GM04503 (cell line): ENCODE measurements at regions not wholly inside any gene's neighbourhood (a gene's known extent, or its start where the extent isn't known, plus 50 kb on each side); places are given as distances from the start of the nearest gene placed in this dataset.

Experiments
- DNase-seq: peaks from one replicate; pipeline ENCODE4 v3.0.0-alpha.2; 2012; ENCODE audit warnings: low read depth

DNA sequence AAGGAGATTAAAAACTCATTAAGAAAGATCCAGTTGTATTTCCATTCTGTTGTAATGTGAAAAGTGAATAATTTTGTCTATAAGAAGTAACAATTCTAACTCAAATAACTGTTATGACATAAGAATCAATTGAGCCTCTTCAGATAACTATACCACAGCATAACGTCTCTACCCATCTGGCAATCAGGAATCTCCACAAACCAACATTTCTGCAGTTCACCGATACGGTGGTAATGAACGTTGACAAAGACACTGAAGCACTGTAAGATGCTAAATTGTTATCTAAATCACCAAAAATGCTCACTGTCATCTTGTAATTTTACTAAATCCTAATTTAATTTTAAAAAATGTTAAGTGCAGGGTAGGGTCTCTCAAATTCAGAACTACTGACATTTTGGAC is 130.9 kb upstream of the USP15 start:
- DNase-seq: no peak

- no peak for DNase-seq
Observed at GRCh38 chr12:62130402-62130801, 129.8 kb upstream of the USP15 start.

- no peak for DNase-seq
Observed at GRCh38 chr12:62130834-62131552, 129.2 kb upstream of the USP15 start.

- no peak for DNase-seq
Observed at GRCh38 chr12:62133440-62133839, 126.8 kb upstream of the USP15 start.

DNA sequence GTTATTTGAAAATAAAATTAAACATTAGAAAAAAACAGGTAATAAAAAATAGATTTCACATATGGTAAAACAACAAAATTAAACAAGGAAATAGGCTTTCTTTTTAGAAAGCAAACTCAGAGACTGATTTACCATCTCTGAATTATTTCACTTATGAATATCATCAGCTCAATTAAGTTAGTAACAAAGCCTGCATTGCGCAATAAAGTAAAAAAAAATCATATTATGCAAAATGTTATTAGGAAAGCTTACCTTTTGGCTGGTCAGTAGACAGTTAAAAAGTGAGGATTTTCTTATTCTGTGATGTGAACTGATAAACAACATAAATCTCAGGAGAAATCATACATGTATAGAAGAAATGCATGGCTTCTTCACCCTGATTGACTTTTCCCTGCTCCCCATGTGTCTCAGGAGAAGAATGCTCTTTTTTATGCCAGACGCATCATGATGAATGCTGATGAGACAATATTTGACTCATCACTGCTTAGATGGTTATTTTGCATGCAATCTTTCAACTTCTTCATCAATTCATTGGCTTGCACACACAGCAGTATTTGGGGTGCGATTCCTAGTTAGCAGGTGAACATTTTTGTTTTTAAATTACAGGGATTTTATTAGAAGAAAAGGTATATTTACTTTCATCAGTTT is 124.5 kb upstream of the USP15 start:
- DNase-seq: no peak

DNA sequence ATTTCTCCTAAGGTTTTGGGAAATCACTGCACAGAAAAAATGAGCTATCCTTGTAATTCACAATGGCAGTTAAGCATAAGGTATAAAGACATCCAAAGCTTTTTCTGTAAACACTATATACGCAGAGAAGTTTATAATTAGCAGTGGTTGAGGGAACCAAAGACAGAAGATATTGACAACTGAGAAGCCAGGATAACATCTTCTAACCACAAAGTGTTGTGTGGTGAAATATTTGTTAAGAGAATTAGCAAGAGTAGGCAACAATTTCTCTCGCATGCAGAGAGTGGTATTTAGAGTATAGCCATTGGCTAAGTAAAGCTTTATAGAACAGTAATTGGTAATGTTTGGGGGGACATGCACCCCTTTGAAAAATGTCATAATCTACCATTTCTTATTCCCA is 123.7 kb upstream of the USP15 start:
- DNase-seq: no peak

GRCh38 chr12:62138527-62138926 is 121.7 kb upstream of the USP15 start:
- no peak for DNase-seq

DNA sequence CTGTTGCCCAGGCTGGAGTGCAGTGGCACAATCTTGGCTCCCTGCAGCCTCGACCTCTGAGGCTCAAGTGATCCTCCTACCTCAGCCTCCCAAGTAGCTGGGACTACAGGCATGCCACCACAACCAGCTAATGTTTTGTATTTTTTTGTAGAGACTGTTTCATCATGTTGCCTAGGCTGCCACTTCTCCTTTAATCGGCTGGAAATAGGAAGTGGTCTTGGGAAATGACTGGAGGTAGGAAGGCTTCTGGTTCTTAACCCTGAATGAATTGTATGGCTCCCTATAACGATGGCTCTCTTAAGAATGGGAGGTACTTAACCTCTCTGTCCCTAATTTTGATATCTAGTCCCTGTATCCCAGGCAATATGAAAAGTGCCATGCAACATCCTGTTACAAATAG is 113.9 kb upstream of the USP15 start:
- DNase-seq: no peak

- DNase-seq: no peak
Observed at GRCh38 chr12:62158013-62158412, 102.2 kb upstream of the USP15 start.

GRCh38 chr12:62158461-62159360 is 101.5 kb upstream of the USP15 start:
- no peak for DNase-seq

DNA sequence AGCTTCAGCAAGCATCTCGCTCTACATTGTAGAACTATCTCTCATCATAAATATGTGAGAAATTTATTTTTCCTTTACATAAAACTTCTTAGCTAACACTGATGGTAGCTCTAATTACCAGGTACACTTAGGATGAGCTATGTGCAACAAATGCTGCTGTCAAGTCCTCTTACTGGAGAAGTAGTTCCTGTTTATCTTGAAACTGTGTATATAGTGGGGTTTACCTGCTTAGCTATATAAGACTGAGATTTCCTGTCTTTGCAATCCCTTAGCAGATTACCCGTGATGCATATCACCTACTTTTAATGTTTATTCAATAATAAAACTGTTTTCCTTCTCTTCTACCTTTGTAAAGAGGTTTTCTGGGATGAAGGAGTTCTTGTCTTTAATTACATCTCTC is 98.0 kb upstream of the USP15 start:
- DNase-seq: no peak

DNA sequence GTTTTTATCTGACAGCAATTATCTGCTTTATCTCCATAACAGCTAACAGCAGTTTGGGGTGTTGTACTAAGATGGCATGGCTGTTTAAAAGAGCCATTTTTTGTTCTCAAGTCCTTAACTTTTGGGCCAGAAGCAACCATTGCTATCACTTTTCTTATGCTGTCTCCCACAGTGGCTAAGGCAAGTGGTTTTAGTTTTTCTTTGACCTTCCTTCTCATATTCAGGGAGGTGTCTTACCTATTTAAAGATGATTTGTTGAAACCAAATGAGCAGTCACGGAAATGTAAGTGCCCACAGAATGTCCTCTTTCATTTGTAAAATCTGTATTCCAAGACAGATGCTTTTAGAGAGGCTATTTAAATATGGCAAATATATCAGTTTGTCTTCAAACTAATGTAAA is 96.8 kb upstream of the USP15 start:
- DNase-seq: no peak

DNA sequence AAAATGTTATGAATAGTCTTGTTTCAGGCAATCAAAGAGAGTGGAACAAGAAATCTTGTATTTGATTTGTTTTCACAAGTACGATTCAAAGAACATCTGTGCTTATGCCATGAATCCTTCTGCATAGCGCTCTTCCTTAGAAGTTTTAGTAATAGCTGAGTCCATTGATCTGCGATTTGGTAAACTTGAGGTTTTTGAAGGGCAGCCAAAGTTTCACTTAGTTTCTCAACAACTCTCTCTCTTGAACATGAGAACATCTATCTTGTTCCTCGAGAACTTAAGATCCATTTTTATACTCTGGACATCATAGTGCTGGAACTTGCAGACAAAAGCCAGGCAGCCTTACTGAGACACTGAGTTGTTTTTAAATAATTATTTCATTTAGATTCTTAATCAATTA is 96.2 kb upstream of the USP15 start:
- DNase-seq: no peak

GRCh38 chr12:62166525-62166924 is 93.7 kb upstream of the USP15 start:
- DNase-seq: peak; percentile 37

DNA sequence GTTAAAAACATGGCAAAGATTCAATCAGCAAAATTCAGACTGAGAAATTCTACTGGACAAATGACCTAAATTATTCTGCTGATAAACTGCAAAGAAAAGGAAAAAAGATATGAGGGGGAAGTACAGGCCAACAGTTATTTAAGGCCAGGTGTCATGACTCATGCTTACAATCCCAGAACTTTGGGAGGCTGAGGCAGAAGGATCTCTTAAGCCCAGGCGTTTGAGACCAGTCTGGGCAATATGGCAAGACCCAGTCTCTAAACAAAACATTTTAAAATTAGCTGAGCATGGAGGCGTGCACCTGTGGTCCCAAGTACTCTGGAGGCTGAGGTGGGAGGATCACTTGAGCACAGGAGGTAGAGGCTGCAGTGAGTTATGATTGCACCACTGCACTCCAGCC is 91.8 kb upstream of the USP15 start:
- no peak for DNase-seq

- no peak for DNase-seq
Observed at GRCh38 chr12:62170241-62170640, 90.0 kb upstream of the USP15 start.

DNA sequence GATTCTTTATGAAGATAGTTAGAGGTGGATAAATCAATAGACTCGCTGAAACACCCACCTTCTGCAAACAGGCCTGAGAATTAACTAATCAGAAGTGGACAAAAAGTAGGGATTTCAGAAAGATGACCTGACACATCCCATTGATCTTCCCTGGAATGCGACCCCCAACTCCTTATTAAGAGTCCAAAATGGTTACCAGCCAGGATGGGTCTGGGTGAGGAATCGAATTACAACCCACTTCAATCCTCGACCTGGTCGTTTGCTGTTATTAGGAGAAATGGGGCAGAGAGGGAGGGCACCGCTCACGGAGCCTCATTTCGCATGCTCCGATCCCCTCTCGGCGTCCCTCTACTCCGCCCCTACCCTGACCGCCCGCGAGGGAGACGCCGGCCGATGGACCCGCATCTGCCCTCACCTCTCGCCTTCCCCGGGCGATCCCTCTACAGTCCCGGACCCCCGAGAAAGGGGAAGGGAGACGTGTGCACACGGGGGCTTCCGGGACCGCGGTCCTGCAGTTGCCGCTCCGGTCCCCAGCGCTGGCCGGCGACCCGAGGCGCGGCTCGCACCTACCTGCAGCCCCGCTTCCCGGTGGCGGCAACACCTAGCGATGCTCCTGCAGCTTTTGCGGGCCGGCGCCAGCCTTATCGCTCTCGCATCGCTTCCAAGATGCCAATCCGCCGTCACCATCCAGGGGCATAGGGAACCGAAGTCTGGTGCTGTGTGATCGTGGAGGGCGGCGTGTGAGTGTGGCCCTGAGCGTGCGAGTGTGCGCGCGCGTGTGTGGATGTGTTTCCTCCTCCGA is 69.3 kb upstream of the USP15 start:
- DNase-seq: no peak

DNA sequence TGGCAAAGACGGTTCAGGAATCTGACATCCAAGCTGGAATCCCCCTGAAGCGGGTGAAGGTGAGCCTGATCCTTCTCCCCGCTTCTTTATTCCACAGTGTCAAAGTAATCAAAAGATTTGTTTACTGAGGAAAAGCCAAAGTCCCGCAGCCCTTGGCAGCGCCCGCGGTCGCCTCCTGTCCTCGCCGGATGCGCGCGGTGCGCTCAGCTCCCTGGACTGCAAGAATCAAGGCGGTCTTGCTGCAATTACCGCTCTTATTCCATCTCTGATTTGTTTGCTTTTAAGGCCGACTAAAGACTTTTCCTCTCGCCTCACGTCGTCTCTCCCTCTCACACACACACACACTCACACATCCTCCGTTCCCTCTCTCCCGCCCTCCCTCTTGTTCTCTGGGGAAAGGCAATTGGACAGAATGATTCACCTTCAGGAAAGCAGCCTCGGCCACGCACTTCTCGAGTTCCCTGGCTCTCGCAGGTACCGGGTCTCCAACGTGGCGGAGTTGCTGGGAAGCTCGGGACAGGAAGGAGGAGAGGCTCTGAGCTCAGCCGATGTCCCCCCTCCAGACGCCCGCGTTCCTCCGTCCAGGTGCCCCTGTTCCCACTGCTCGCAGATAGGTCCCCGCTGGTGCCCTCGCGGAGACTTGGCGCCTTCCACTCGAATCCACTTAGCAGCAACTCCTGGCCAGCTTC is 68.6 kb upstream of the USP15 start:
- DNase-seq: no peak

GRCh38 chr12:62192180-62192902 is 67.9 kb upstream of the USP15 start:
- DNase-seq: peak; percentile 39

- DNase-seq: no peak
Observed at GRCh38 chr12:62192903-62193250, 67.3 kb upstream of the USP15 start.

DNA sequence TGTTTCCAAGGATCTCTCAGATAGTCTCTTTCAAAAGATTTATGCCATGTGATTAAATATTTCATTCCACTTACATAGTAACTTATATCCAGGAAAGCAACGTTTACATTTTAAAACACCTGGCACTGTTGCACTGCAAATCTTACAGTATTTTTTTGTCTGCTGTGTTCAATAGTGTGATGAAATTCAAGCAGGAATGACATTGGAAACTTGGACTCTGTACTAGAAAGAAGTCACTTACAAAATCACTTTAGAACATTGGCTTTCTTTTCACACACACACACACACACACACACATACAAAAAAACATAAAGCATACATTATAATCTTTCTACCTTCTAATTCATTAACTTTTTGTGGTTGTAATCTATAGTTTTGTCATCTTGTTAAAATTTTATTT is 66.2 kb upstream of the USP15 start:
- no peak for DNase-seq
